ENCODE measurements at regions not wholly inside any gene's neighbourhood (a gene's known extent, or its start where the extent isn't known, plus 50 kb on each side); places are given as distances from the start of the nearest gene placed in this dataset.
"Not testable (repeated sequence)": the region's sequence is repeated elsewhere in the genome, so short reads cannot be mapped to it uniquely, and the experiment has no call there.

DNA sequence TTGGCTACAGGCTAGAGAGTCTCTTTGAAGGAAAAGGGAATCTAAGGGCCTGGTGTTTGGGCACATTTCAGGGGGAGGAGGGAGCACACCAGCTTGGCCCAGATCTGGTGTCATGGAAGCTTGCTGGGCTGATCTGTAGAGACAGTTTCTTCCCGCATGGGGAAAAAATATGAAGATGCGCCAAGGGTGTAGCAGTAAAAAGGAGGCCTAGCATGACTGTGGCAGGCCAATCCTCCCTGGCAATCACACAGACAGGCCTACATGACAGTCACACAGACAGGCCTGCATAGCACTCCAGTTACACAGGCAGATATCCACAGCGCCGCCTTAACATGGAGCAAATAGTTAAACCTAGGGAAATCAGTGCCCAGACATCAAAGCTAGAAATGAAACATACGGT is 123.6 kb upstream of the KIF5B start:
- Histone ChIP-seq H3K9me3 (ENCODE audit: control insufficient read depth in 1 of 2, insufficient read depth in 1 of 2, low read depth in 1 of 2, low read length in 2 of 2) (no peaks in the 10 kb centered on the region), H3K79me2 (ENCODE audit: insufficient read depth, low read length) (no peaks in the 10 kb centered on the region), H4K20me1 (ENCODE audit: insufficient read depth) (no peaks in the 10 kb centered on the region), H3K27ac (ENCODE audit: low read depth, low read length) (no peak overlapping the region), H2AFZ (ENCODE audit: low read depth, low read length, poor library complexity, severe bottlenecking) (no peak overlapping the region), H3K4me2 (ENCODE audit: low read length) (no peak overlapping the region), H3K4me1 (ENCODE audit: control insufficient read depth in 1 of 2, insufficient read depth in 2 of 2, low read length in 2 of 2) (no peaks in the 10 kb centered on the region), H3K4me3 (replicated peaks in 1 of 2; ENCODE audit: low read depth in 1 of 2, low read length in 2 of 2) (no peak overlapping the region), H3K27me3 (ENCODE audit: insufficient read depth, low read length) (no peaks in the 10 kb centered on the region), H3K9me2 (ENCODE audit: insufficient read depth) (no peaks in the 10 kb centered on the region), H3K9ac (ENCODE audit: low read length) (no peak overlapping the region), H3K36me3 (ENCODE audit: control insufficient read depth in 1 of 2, insufficient read depth in 2 of 2, low read length in 2 of 2) (no peaks in the 10 kb centered on the region)
- no peak for TF ChIP-seq EZH2 (IDR thresholded peaks at IDR 0.05)
- TF ChIP-seq POLR2AphosphoS5 (IDR thresholded peaks at IDR 0.05; ENCODE audit: low read depth, low read length), result no peak
- no peak for TF ChIP-seq CBX3 (IDR thresholded peaks at IDR 0.05; ENCODE audit: low read depth)
- TF ChIP-seq TCF7L2 (IDR thresholded peaks at IDR 0.05; ENCODE audit: borderline replicate concordance, extremely low read depth, insufficient read depth, insufficient read length), result no peak
- POLR2A ChIA-PET, result no interaction called here
- DNase-seq (ENCODE audit: low read depth, low spot score) (no peak), ATAC-seq (no peak)
- CTCF ChIA-PET, result interaction anchor here (2.6 kb wide), 1 partner anchor 10 kb away, joined by 5 read pairs; no protein-coding TSS in a partner anchor
- RAD21 ChIA-PET (ENCODE audit: low non-redundant PET in 1 of 2, low total read pairs in 2 of 2, uncharacterized antibody in 2 of 2, unreplicated experiment in 2 of 2), result no interaction called here
- BruUV-seq (replicated peaks), result no TSS peak
- intact Hi-C loops (cut with micrococcal nuclease), result no loop called here

DNA sequence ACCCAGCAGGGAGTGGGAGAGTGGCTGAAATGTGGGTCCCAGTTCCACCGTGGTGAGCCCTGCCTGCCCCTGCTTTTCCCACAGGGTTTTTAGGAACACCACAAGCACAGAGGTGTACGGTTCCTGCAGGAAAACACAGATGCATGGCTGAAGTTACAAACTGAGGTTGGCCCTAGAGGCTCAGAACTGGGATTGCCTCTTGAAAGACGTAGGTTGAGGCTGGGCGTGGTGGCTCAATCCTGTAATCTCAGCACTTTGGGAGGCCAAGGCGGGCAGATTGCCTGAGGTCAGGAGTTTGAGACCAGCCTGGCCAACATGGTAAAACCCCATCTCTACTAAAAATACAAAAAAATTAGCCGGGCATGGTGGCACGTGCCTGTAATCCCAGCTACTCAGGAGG is 121.4 kb upstream of the KIF5B start:
- H3K4me1 ChIP-seq (ENCODE audit: control insufficient read depth in 1 of 2, insufficient read depth in 2 of 2, low read length in 2 of 2); H3K9me3 ChIP-seq (ENCODE audit: control insufficient read depth in 1 of 2, insufficient read depth in 1 of 2, low read depth in 1 of 2, low read length in 2 of 2); H3K36me3 ChIP-seq (ENCODE audit: control insufficient read depth in 1 of 2, insufficient read depth in 2 of 2, low read length in 2 of 2); CTCF ChIA-PET; BruUV-seq (replicated peaks); H3K79me2 ChIP-seq (ENCODE audit: insufficient read depth, low read length); ATAC-seq; H3K4me3 ChIP-seq (replicated peaks in 1 of 2; ENCODE audit: low read depth in 1 of 2, low read length in 2 of 2); RAD21 ChIA-PET (ENCODE audit: low non-redundant PET in 1 of 2, low total read pairs in 2 of 2, uncharacterized antibody in 2 of 2, unreplicated experiment in 2 of 2); H3K27ac ChIP-seq (ENCODE audit: low read depth, low read length); intact Hi-C loops (cut with micrococcal nuclease); H3K4me2 ChIP-seq (ENCODE audit: low read length); H3K9me2 ChIP-seq (ENCODE audit: insufficient read depth); H2AFZ ChIP-seq (ENCODE audit: low read depth, low read length, poor library complexity, severe bottlenecking); H4K20me1 ChIP-seq (ENCODE audit: insufficient read depth); DNase-seq (ENCODE audit: low read depth, low spot score); POLR2A ChIA-PET; H3K27me3 ChIP-seq (ENCODE audit: insufficient read depth, low read length); H3K9ac ChIP-seq (ENCODE audit: low read length): not testable (repeated sequence)
